HG03060 (cell line): ENCODE measurements at regions not wholly inside any gene's neighbourhood (a gene's known extent, or its start where the extent isn't known, plus 50 kb on each side); places are given as distances from the start of the nearest gene placed in this dataset.
"Not testable (repeated sequence)": the region's sequence is repeated elsewhere in the genome, so short reads cannot be mapped to it uniquely, and the experiment has no call there.

Experiments
- ATAC-seq: cut with Tn5 transposase; IDR thresholded peaks from one replicate; pipeline ENCODE4 v1.9.1; 2021; ENCODE audit warnings: low read depth, moderate number of reproducible peaks; ENCODE audit not compliant: unreplicated experiment

DNA sequence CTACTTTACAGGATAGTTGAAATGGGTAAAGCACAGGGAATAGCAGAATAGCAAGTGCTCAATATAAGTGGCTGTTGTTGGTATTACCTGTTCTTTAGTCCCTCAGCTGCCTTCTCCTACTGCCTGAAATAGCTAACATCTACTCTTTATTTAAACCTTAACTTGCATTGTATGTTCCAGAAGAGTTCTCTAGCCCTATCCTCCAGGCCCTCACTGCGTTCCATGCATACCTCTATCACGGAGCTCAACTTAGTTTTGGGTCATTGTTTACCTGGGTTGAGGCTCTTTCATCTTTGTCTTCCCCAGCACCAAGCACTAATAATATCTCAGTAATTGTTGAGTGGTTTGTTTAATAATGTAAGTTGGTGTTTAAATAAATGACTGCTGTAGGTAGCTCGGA lies 242.2 kb upstream of the FANCL start:
- ATAC-seq = no peak

- ATAC-seq = no peak
Observed at GRCh38 chr2:58481670-58482069, 240.5 kb upstream of the FANCL start.

DNA sequence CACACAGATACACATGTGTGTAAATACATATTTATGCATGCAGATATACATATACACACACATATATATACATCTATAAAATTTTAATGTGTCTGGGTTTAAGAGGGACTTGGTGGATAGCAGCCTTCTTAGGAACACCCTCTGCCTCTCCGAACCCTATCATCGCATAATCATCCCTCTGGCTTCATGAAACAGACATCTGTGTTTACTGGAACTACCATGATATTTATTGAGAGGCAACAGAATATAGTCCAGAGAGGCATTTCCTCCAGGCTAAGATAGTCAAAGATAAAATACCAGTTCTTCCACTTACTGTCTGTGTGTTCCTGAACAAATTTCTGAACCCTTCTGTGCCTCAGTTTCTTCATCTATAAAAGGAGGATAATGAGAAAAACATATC lies 239.0 kb upstream of the FANCL start:
- ATAC-seq = no peak

DNA sequence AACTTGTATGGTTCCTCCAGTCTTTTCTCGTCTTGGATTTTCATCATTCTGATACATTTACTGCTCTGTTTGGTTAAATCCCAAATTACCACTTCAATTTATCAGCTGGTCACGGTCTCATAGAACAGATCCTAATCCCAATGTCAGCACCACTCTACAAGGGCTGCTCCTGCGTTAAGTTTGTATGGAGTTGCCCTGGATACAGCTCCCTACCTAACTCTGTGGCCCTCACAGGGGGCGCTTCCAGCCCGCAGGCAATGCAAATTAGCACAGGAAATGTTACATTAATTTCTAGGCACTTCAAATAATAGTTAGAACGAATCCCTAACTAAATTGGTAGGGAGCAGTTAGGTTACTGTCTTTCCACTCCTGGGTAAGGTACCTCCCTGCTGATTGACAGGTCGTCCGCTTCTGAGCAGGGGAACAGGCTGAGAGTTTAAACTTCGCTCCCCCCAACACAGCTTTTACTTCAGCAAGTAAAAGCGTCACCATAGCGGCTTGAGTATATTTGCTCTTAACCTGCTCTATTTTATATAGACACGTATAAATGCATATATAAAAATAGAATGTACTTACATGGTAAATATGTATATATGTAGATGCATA lies 238.5 kb upstream of the FANCL start:
- ATAC-seq = no peak

GRCh38 chr2:58476556-58476955 lies 235.4 kb upstream of the FANCL start:
- no peak for ATAC-seq

DNA sequence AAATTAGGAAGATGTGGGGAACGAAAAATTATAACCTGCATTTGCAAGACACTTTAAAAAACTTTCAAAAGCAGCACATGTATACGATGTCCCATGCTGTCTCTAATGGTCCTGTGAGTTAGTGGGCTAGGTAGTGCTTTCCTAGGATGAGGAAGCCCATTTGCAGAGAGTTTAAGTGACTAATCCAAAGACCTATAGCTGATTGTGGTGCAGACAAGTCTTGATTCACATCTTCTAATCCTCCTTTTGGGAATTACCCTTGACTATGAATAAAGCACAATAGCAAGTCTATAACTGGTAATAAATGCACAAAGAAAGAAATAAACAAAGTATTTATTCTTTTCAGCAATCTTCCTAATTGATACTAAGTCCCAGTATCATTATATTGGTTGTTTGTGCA lies 234.6 kb upstream of the FANCL start:
- no peak for ATAC-seq

- ATAC-seq = no peak
Observed at GRCh38 chr2:58473165-58473564, 232.0 kb upstream of the FANCL start.

DNA sequence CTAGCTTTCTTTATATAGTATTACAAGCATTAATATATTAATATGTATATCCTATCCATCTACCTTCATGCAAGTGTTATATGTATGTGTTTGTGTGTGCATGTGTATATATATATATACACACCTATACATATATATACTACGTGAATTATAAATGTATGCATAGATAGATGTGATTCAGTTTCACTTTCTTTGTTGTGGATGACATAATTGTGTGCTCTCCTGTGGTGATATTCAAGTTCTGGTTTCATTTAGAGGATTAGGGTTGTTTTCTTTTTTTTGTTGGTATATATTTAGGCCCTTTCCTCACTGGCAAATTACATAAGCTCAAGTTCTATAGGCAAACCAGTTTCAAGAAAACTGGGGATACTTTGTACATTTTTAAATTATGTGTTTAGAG lies 225.7 kb upstream of the FANCL start:
- peak; percentile 49 for ATAC-seq

- ATAC-seq = not testable (repeated sequence)
Observed at GRCh38 chr2:58466021-58466420, 224.9 kb upstream of the FANCL start.

DNA sequence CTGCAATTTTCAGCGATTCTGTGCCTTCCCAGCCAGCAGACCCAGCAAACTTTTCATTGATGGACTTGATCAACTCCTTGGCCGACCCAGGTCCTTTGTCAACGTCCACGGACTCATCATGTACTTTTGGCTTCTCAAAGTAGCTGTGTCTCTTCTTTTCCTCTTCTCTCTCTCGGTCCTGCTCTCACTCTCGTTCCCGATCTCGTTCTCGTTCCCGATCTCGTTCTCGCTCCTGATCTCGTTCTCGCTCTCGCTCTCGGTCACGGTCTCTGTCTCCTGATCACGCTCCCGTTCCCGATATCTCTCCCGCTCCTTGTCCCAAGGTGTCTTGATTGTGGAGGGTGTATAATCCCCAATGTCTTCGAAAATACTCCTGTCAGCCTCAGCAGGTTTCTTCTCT lies 219.5 kb upstream of the FANCL start:
- no peak for ATAC-seq

DNA sequence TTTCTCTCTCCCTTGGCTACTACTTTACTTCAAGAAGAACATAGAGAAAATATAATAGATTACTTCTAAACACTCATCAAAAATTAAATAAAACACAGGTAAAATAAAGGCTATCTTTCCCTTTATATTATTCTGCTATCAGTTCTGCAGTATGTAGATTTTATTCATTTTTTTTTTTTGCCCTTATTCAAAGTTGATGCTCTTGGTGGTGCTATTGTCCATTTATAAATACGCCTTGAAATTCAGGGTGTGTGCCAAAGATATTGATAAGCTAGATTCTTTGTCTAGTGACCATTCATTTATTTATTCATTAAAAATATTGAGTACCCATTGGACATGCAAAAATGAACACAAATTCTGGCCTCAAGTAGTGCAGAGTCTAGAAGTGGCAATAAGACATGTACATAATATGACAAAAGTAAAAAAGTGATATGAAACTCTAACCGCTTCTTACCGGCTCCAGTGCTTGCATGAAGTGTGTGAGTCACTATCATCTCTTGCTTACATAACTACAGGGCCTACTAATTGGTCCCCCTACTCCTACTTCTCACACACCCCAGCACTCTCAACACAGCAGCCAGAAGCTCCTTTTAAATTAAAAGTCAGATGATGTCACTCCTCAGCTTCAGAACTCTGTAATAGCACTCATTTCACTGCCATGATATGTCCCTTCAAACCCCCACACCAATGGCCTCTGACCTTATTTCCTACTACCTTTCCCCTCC lies 208.3 kb upstream of the FANCL start:
- peak; percentile 94 for ATAC-seq

DNA sequence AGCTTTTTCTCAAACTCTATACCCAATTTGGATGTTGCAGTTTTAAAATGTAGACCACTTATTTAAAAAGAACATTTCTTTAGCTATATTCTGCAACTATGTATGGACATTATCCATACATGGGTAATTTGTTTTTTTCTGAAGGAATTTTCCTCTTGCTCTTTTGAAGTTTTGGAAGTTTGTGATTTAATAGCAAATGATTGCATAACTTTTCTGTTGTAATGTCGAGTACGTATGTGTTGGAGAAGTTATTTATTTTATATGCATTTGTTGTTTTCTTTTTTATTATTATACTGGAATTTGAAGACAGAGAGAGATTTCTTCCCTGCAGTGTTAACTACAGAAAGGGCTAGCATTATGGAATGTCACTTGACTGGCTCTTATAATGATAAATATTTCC lies 207.7 kb upstream of the FANCL start:
- no peak for ATAC-seq

DNA sequence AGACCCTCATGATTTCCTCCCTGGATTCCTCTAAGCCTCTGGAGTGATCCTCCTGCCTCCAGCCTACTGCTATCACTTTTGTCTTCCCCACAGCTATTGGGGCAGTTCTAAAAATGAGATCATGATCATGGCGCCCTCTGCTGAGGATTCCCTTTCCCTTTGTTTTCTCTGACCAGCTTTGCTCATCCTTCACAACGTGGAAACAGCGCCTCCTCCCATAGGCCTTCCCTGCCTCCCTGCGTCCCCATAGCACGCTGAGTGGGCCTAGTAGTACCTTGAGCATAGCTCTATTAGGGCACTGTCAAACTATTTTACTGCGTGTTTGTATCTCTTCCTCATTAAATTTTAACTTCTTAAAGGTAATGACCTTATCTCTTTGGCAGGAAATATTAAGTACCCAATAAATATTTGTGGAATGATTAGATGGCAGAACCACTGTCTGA lies 207.0 kb upstream of the FANCL start:
- no peak for ATAC-seq

- no peak for ATAC-seq
Observed at GRCh38 chr2:58447586-58447985, 206.5 kb upstream of the FANCL start.

GRCh38 chr2:58441643-58442042 lies 200.5 kb upstream of the FANCL start:
- no peak for ATAC-seq

GRCh38 chr2:58436872-58437271 lies 195.7 kb upstream of the FANCL start:
- no peak for ATAC-seq

DNA sequence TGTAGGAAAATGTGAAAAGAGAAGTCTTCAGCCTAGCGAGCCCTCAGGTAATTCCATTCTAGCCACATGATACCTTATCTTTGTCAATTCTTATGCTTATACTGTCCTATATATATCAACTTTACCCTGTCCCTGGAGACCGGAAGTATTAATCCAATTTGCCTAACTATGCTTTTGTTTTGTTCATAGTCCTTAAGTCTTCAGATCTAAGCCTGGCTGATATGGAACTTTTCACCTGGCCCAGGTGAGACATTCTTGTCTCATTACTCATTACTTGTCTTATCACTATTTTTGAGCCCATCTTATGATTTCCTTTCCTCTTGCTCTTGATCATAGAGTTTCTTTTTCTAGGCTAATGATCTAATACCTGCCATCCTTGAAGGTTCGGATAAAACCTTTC lies 194.1 kb upstream of the FANCL start:
- no peak for ATAC-seq

GRCh38 chr2:58434692-58435091 lies 193.6 kb upstream of the FANCL start:
- no peak for ATAC-seq

DNA sequence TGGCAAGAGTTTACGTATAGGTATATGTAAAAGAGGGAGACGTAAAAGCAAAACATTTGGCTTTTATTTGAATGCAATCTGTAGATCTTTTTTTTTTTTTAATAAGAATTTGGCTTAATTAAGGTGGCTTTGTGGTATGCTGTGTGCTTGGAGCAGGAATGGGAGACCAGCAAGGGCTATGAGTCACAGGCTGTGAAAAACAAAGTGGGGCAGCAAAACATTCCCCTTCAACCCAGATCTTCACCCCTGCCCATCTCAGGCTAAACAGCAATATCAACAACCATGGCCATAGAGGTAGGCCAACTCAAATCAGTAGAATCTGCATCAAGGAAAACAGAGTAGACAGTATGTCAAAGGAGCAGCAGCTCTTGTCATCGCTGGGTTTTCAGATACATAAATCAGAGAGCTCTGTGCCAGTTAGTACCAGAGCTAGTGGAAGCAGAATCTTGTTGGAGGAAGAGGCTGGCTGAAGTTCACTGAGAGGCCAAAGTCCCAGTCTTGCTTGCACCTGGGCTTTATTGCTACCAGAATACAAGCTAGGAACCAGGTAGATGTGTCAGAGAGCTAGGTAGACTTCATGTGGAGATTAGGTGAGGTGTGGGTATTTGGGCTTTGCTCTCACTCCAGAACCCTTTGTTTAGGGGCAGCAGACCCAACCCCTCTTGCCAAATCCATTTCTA lies 191.5 kb upstream of the FANCL start:
- ATAC-seq = no peak

GRCh38 chr2:58429014-58429875 lies 188.1 kb upstream of the FANCL start:
- ATAC-seq = no peak
